Astrocyte (in vitro differentiated cells and primary cell): ENCODE measurements at regions not wholly inside any gene's neighbourhood (a gene's known extent, or its start where the extent isn't known, plus 50 kb on each side); places are given as distances from the start of the nearest gene placed in this dataset.

Source experiments
- EZH2 ChIP-seq: IDR thresholded peaks from 2 replicates; pipeline ENCODE4 v1.6.1; 2012; ENCODE audit warnings: mild to moderate bottlenecking, low read length, inconsistent platforms; ENCODE audit not compliant: insufficient read depth
- TF ChIP-seq, protein P1 (sequence below): IDR thresholded peaks from 2 replicates; pipeline ENCODE4 v1.5.1; 2011; ENCODE audit warnings: low read depth, mild to moderate bottlenecking, inconsistent platforms, low read length, moderate library complexity; ENCODE audit not compliant: insufficient read depth

DNA sequence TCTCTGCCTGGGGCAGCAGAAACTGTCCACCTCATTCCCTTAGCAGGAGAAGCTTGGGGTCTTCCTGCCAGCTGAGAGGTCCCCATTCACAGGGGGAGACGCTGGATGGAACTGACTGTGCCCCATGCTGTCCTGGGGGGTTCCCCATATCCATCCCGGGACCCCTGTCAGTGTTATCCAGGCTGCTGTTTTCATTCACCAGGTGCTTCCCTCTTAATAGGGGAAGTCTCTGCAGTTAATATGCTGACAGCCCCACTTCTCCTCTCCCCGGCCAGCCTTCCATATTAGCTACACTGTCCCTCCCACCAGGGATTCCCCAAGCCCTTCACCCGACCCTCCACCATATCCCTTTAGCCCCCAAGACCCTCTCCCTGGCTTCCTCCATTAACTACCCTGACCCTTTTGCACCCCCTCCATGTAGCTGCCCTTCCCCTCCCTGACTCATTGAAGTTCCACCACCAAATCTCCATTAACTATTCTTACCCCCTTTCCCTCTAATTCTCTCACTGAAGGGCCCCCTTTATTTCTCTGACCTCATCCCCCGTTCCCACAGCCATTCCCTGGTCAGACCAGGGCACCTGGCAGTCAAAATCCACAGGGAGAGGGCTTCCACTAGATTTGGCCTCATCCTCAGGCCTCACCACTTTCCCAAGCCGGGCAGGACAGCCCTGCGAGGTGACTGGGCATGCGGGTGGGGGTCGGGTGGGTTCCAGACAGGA lies 92.0 kb upstream of the PAX2 start:
- TF ChIP-seq, protein P1, sequence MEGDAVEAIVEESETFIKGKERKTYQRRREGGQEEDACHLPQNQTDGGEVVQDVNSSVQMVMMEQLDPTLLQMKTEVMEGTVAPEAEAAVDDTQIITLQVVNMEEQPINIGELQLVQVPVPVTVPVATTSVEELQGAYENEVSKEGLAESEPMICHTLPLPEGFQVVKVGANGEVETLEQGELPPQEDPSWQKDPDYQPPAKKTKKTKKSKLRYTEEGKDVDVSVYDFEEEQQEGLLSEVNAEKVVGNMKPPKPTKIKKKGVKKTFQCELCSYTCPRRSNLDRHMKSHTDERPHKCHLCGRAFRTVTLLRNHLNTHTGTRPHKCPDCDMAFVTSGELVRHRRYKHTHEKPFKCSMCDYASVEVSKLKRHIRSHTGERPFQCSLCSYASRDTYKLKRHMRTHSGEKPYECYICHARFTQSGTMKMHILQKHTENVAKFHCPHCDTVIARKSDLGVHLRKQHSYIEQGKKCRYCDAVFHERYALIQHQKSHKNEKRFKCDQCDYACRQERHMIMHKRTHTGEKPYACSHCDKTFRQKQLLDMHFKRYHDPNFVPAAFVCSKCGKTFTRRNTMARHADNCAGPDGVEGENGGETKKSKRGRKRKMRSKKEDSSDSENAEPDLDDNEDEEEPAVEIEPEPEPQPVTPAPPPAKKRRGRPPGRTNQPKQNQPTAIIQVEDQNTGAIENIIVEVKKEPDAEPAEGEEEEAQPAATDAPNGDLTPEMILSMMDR, result no peak
- TF ChIP-seq EZH2, result no peak
